ENCODE measurements at regions not wholly inside any gene's neighbourhood (a gene's known extent, or its start where the extent isn't known, plus 50 kb on each side); places are given as distances from the start of the nearest gene placed in this dataset.

GRCh38 chrX:74180716-74181115, 123.3 kb upstream of the ZCCHC13 start:
- H3K4me1 Mint-ChIP-seq: peaks cover 33% of the 10 kb centered on the region
- no peak overlapping the region for H3K4me3 Mint-ChIP-seq
- H3K9me3 Mint-ChIP-seq: peaks cover 10% of the 10 kb centered on the region
- DNase-seq (ENCODE audit: low spot score in 2 of 2, unreplicated experiment in 2 of 2): no peak
- no peak for TF ChIP-seq CTCF (IDR thresholded peaks at IDR 0.05; ENCODE audit: unreplicated experiment)
- H3K27me3 Mint-ChIP-seq (ENCODE audit: low read depth): no peaks in the 10 kb centered on the region
- no peak overlapping the region for H3K27ac Mint-ChIP-seq
- H3K36me3 Mint-ChIP-seq: peaks cover under 1% of the 10 kb centered on the region

GRCh38 chrX:74179990-74180389, 124.0 kb upstream of the ZCCHC13 start:
- TF ChIP-seq CTCF (IDR thresholded peaks at IDR 0.05; ENCODE audit: unreplicated experiment): no peak
- H3K9me3 Mint-ChIP-seq: peaks cover 18% of the 10 kb centered on the region

GRCh38 chrX:74179499-74179898, 124.5 kb upstream of the ZCCHC13 start:
- DNase-seq (ENCODE audit: low spot score in 2 of 2, unreplicated experiment in 2 of 2): no peak
- no peaks in the 10 kb centered on the region for H3K27me3 Mint-ChIP-seq (ENCODE audit: low read depth)
- H3K4me3 Mint-ChIP-seq: no peak overlapping the region
- H3K4me1 Mint-ChIP-seq: peaks cover 33% of the 10 kb centered on the region
- TF ChIP-seq CTCF (IDR thresholded peaks at IDR 0.05; ENCODE audit: unreplicated experiment): no peak
- H3K9me3 Mint-ChIP-seq: peaks cover 22% of the 10 kb centered on the region
- H3K27ac Mint-ChIP-seq: peak overlapping the region; percentile 69
- peaks cover 10% of the 10 kb centered on the region for H3K36me3 Mint-ChIP-seq

More at GRCh38 chrX:74179990-74180389, 124.0 kb upstream of the ZCCHC13 start:
- Mint-ChIP-seq H3K27me3 (ENCODE audit: low read depth) (no peaks in the 10 kb centered on the region), H3K4me1 (peaks cover 33% of the 10 kb centered on the region), H3K36me3 (peaks cover 7% of the 10 kb centered on the region), H3K4me3 (no peak overlapping the region), H3K27ac (peak overlapping the region; percentile 69)
- DNase-seq (ENCODE audit: low spot score in 2 of 2, unreplicated experiment in 2 of 2): no peak

DNA sequence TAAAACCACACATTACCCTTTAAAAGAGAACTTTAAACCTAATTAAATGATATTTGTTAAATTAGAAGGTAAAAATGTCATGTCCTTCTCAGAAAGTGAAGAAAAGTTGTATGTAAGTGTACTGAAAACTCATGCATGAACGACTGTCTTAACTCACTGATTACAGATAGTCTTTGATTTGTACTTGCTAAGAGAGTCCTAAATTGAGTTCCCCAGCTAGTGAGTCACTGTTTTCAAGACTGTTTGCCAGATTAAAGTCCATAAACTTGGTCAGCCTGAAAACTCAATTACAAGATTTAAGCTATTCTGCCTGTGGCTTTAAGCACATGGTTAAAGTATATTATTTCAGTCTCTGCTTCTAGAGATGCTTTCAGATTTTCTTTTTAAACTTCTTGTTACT, 124.9 kb upstream of the ZCCHC13 start:
- Mint-ChIP-seq H3K4me3 (peak overlapping the region; percentile 56), H3K27ac (peak overlapping the region; percentile 69), H3K27me3 (ENCODE audit: low read depth) (no peaks in the 10 kb centered on the region), H3K9me3 (peaks cover 27% of the 10 kb centered on the region), H3K36me3 (peaks cover 14% of the 10 kb centered on the region), H3K4me1 (peaks cover 33% of the 10 kb centered on the region)
- DNase-seq (ENCODE audit: low spot score in 2 of 2, unreplicated experiment in 2 of 2): no peak
- no peak for TF ChIP-seq CTCF (IDR thresholded peaks at IDR 0.05; ENCODE audit: unreplicated experiment)

DNA sequence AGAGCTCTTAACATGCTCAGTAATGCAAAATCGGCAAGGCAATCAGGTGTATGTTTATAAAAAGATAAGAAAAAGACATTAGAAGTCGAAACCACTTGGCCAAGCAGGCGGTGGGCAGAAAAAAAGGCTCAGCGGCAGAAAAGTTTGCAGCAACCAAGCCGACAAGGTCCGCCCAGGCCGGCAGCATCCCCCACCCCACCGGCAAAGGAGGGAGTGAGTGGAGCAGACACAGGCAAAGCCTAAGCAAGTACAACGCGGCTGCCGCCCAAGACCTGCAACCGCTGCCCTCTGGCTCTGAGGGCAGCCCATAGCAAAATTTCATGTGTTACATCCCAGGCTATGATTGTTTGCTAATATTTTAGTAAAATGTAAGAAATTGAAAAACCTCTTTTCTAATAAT, 125.4 kb upstream of the ZCCHC13 start:
- no peaks in the 10 kb centered on the region for H3K27me3 Mint-ChIP-seq (ENCODE audit: low read depth)
- H3K36me3 Mint-ChIP-seq: peaks cover 14% of the 10 kb centered on the region
- peaks cover 29% of the 10 kb centered on the region for H3K9me3 Mint-ChIP-seq
- H3K4me3 Mint-ChIP-seq: peak overlapping the region; percentile 56
- peak overlapping the region; percentile 62 for H3K27ac Mint-ChIP-seq
- peaks cover 33% of the 10 kb centered on the region for H3K4me1 Mint-ChIP-seq
- DNase-seq (ENCODE audit: low spot score in 2 of 2, unreplicated experiment in 2 of 2): no peak
- no peak for TF ChIP-seq CTCF (IDR thresholded peaks at IDR 0.05; ENCODE audit: unreplicated experiment)

- no peak for TF ChIP-seq CTCF (IDR thresholded peaks at IDR 0.05; ENCODE audit: unreplicated experiment)
- H3K9me3 Mint-ChIP-seq: peaks cover 61% of the 10 kb centered on the region
- peaks cover 44% of the 10 kb centered on the region for H3K36me3 Mint-ChIP-seq
- no peak for DNase-seq (ENCODE audit: low spot score in 2 of 2, unreplicated experiment in 2 of 2)
- H3K27me3 Mint-ChIP-seq (ENCODE audit: low read depth): no peaks in the 10 kb centered on the region
- no peak overlapping the region for H3K4me3 Mint-ChIP-seq
- H3K4me1 Mint-ChIP-seq: no peaks in the 10 kb centered on the region
- no peak overlapping the region for H3K27ac Mint-ChIP-seq
Measured at GRCh38 chrX:74171465-74171864, 132.5 kb upstream of the ZCCHC13 start.
